H1 (cell line): ENCODE measurements at regions not wholly inside any gene's neighbourhood (a gene's known extent, or its start where the extent isn't known, plus 50 kb on each side); places are given as distances from the start of the nearest gene placed in this dataset.

Experiments
- CTCF ChIA-PET: fragments of 300-600 bp; sonication (Branson Sonifier 250); formaldehyde crosslinking; loops from one replicate; lab custom pipeline; 2021; ENCODE audit not compliant: partially characterized antibody; lab: Charles Lee
- POLR2A ChIA-PET: fragments of 300-600 bp; sonication (Branson Sonifier 250); formaldehyde crosslinking; loops from one replicate; lab custom pipeline; 2021; ENCODE audit warnings: inconsistent platforms; ENCODE audit not compliant: partially characterized antibody; lab: Charles Lee
- DNase-seq, 2 experiments: peaks; one replicate each; pipeline versions ENCODE4 v3.0.0 to v3.0.0-alpha.2; 2010 to 2022; ENCODE audit warnings: low spot score in 2 of 2, low read depth in 1 of 2, mixed read lengths in 1 of 2
- FAIRE-seq: peaks from 2 replicates; lab custom pipeline; 2011; peaks lifted over from hg19 to GRCh38; lab: Jason Lieb, UNC
- H2AFZ ChIP-seq: 2 replicates; pipeline ENCODE4 v1.8.1; 2012; ENCODE audit warnings: low read length, inconsistent platforms
- H2AK5ac ChIP-seq: 2 replicates; pipeline ENCODE4 v1.6.1; 2013; ENCODE audit warnings: low read depth, low read length
- H2BK120ac ChIP-seq: replicated peaks from 2 replicates; pipeline ENCODE3; 2013; ENCODE audit warnings: low read depth, low read length, inconsistent platforms
- H2BK12ac ChIP-seq: 2 replicates; pipeline ENCODE4 v1.6.1; 2013; ENCODE audit warnings: low read depth, low read length
- H2BK15ac ChIP-seq: 2 replicates; pipeline ENCODE4 v1.6.1; 2013; ENCODE audit warnings: low read length
- H2BK20ac ChIP-seq: 2 replicates; pipeline ENCODE4 v1.6.1; 2013; ENCODE audit warnings: low read length
- H2BK5ac ChIP-seq: 2 replicates; pipeline ENCODE4 v1.6.1; 2013; ENCODE audit warnings: low read depth, low read length
- H3K14ac ChIP-seq: 2 replicates; pipeline ENCODE4 v1.6.1; 2013; ENCODE audit warnings: inconsistent platforms; ENCODE audit not compliant: insufficient read length
- H3K18ac ChIP-seq: 2 replicates; pipeline ENCODE4 v1.6.1; 2013; ENCODE audit warnings: low read length; ENCODE audit errors: extremely low read depth
- H3K23ac ChIP-seq: 2 replicates; pipeline ENCODE4 v1.6.1; 2013; ENCODE audit warnings: inconsistent platforms; ENCODE audit not compliant: insufficient read length
- H3K23me2 ChIP-seq: 2 replicates; pipeline ENCODE4 v1.6.1; 2013; ENCODE audit warnings: low read depth, low read length
- H3K27ac ChIP-seq: 2 replicates; pipeline ENCODE4 v1.6.1; 2011; ENCODE audit warnings: low read depth, low read length, inconsistent platforms
- H3K27me3 ChIP-seq, 4 experiments: replicated peaks in 1 of 4; 1 replicate in 1 of 4; 2 replicates in 3 of 4; pipeline versions ENCODE4 v1.6.1 to v1.8.1; 2011 to 2013; ENCODE audit warnings: low read length in 3 of 4, mild to moderate bottlenecking in 3 of 4, inconsistent platforms in 2 of 4, mixed read lengths in 2 of 4, moderate library complexity in 1 of 4; ENCODE audit not compliant: control insufficient read depth in 3 of 4, insufficient read depth in 3 of 4; ENCODE audit errors: extremely low read depth in 1 of 4
- H3K36me3 ChIP-seq, 4 experiments: 2 replicates each; pipeline versions ENCODE4 v1.6.1 to v1.8.1; 2011 to 2013; ENCODE audit warnings: mild to moderate bottlenecking in 4 of 4, low read length in 3 of 4, moderate library complexity in 2 of 4, control low read depth in 1 of 4, inconsistent platforms in 1 of 4; ENCODE audit not compliant: insufficient read depth in 4 of 4, control insufficient read depth in 2 of 4
- H3K4ac ChIP-seq: replicated peaks from 2 replicates; pipeline ENCODE3; 2013; ENCODE audit warnings: low read length, low read depth, mixed read lengths, inconsistent platforms; ENCODE audit not compliant: insufficient read length
- H3K4me1 ChIP-seq, 4 experiments: replicated peaks in 1 of 4; 1 replicate in 1 of 4; 2 replicates in 3 of 4; pipeline versions ENCODE4 v1.6.1 to v1.8.1; 2011 to 2013; ENCODE audit warnings: low read length in 3 of 4, inconsistent platforms in 2 of 4, mixed read lengths in 1 of 4; ENCODE audit not compliant: insufficient read depth in 4 of 4, control insufficient read depth in 3 of 4
- H3K4me2 ChIP-seq, 2 experiments: 2 replicates each; pipeline versions ENCODE4 v1.6.1 to v1.8.1; 2011 to 2013; ENCODE audit warnings: low read depth in 2 of 2, low read length in 2 of 2, control low read depth in 1 of 2, inconsistent platforms in 1 of 2, mild to moderate bottlenecking in 1 of 2; ENCODE audit not compliant: insufficient read depth in 1 of 2
- H3K4me3 ChIP-seq, 4 experiments: fragments of 200-600, 300-600 bp in 1 of 4; sonication (generic), shearing (Covaris generic), sonication (Bioruptor Twin) in 1 of 4; 2 replicates each; pipeline versions ENCODE4 v1.5.1 to v1.8.1; 2011 to 2016; ENCODE audit warnings: low read length in 4 of 4, low read depth in 3 of 4, control low read depth in 2 of 4, inconsistent platforms in 2 of 4, mild to moderate bottlenecking in 2 of 4, mixed read lengths in 1 of 4, moderate library complexity in 1 of 4; ENCODE audit not compliant: insufficient read depth in 2 of 4; ENCODE audit errors: extremely low read depth in 1 of 4
- H3K56ac ChIP-seq: replicated peaks from 2 replicates; pipeline ENCODE3; 2013; ENCODE audit warnings: low read depth, mild to moderate bottlenecking, mixed read lengths, low read length, inconsistent platforms; ENCODE audit not compliant: insufficient read length
- H3K79me1 ChIP-seq: 2 replicates; pipeline ENCODE4 v1.6.1; 2013; ENCODE audit warnings: low read depth, low read length, control low read depth
- H3K79me2 ChIP-seq, 2 experiments: 2 replicates each; pipeline versions ENCODE4 v1.6.1 to v1.8.1; 2012 to 2013; ENCODE audit warnings: low read length in 2 of 2, mild to moderate bottlenecking in 2 of 2, inconsistent platforms in 1 of 2; ENCODE audit not compliant: insufficient read depth in 2 of 2, control insufficient read depth in 1 of 2
- H3K9ac ChIP-seq, 4 experiments: replicated peaks in 1 of 4; 1 replicate in 1 of 4; 2 replicates in 3 of 4; pipeline versions ENCODE4 v1.6.1 to v1.8.1; 2011 to 2013; ENCODE audit warnings: low read depth in 3 of 4, low read length in 3 of 4, control low read depth in 2 of 4, mild to moderate bottlenecking in 2 of 4, moderate library complexity in 2 of 4, inconsistent platforms in 1 of 4; ENCODE audit errors: extremely low read depth in 1 of 4
- H3K9me3 ChIP-seq, 2 experiments: 2 replicates each; pipeline versions ENCODE4 v1.6.1 to v1.8.1; 2012 to 2013; ENCODE audit warnings: mild to moderate bottlenecking in 2 of 2, moderate library complexity in 2 of 2, control low read depth in 1 of 2, inconsistent platforms in 1 of 2, low read depth in 1 of 2, low read length in 1 of 2, mixed read lengths in 1 of 2; ENCODE audit not compliant: insufficient read depth in 2 of 2
- H4K20me1 ChIP-seq, 2 experiments: replicated peaks in 1 of 2; 2 replicates each; pipeline versions ENCODE3 to v1.8.1; 2011 to 2013; ENCODE audit warnings: inconsistent platforms in 2 of 2, low read length in 2 of 2, mild to moderate bottlenecking in 1 of 2; ENCODE audit not compliant: insufficient read depth in 2 of 2, control insufficient read depth in 1 of 2
- H4K5ac ChIP-seq: 2 replicates; pipeline ENCODE4 v1.6.1; 2013; ENCODE audit warnings: low read length, low read depth, mixed read lengths, inconsistent platforms; ENCODE audit not compliant: insufficient read length
- H4K8ac ChIP-seq: 2 replicates; pipeline ENCODE4 v1.8.0; 2013; ENCODE audit warnings: mild to moderate bottlenecking, moderate library complexity, low read length, inconsistent platforms; ENCODE audit not compliant: insufficient read depth; ENCODE audit errors: extremely low read depth
- H4K91ac ChIP-seq: replicated peaks from 2 replicates; pipeline ENCODE3; 2013; ENCODE audit warnings: low read length, mixed read lengths, inconsistent platforms; ENCODE audit not compliant: insufficient read length
- CEBPB ChIP-seq: IDR thresholded peaks from 2 replicates; pipeline ENCODE4 v1.6.1; 2012; ENCODE audit warnings: low read depth, low read length
- CREB1 ChIP-seq: IDR thresholded peaks from 2 replicates; pipeline ENCODE4 v1.6.1; 2012; ENCODE audit warnings: inconsistent platforms
- KDM5A ChIP-seq: fragments of 200-600 bp; IDR thresholded peaks from 2 replicates; pipeline ENCODE4 v1.7.1; 2012; ENCODE audit warnings: mild to moderate bottlenecking, low read length, inconsistent platforms, mixed read lengths
- MAFK ChIP-seq: IDR thresholded peaks from 2 replicates; pipeline ENCODE4 v1.6.1; 2012; ENCODE audit warnings: low read depth, mild to moderate bottlenecking, improper control_type of control experiment, low read length
- RAD21 ChIP-seq, 2 experiments: IDR thresholded peaks in 1 of 2; conservative IDR thresholded peaks in 1 of 2; 2 replicates each; pipeline ENCODE4 v1.6.1; 2011; ENCODE audit warnings: low read depth in 2 of 2, low read length in 2 of 2, improper control_type of control experiment in 1 of 2, inconsistent platforms in 1 of 2, mild to moderate bottlenecking in 1 of 2, moderate library complexity in 1 of 2
- SIX5 ChIP-seq: IDR thresholded peaks from 2 replicates; pipeline ENCODE4 v1.6.1; 2011; ENCODE audit warnings: mild to moderate bottlenecking, low read depth, low read length
- SRF ChIP-seq: IDR thresholded peaks from 2 replicates; pipeline ENCODE4 v1.6.1; 2011; ENCODE audit warnings: mild to moderate bottlenecking, low read depth, low read length, moderate library complexity
- TF ChIP-seq, protein P1 (sequence below): IDR thresholded peaks from 2 replicates; pipeline ENCODE4 v1.6.1; 2011; ENCODE audit warnings: low read depth, mild to moderate bottlenecking, low read length; ENCODE audit not compliant: insufficient read depth
- TF ChIP-seq, protein P2 (sequence below), 3 experiments: IDR thresholded peaks; 1 replicate in 2 of 3; 2 replicates in 1 of 3; pipeline versions ENCODE4 v1.5.1 to v1.6.1; 2011; ENCODE audit warnings: low read length in 3 of 3, mild to moderate bottlenecking in 3 of 3, inconsistent platforms in 2 of 3, low read depth in 1 of 3, moderate library complexity in 1 of 3; ENCODE audit not compliant: insufficient read depth in 1 of 3; ENCODE audit errors: control extremely low read depth in 1 of 3

DNA sequence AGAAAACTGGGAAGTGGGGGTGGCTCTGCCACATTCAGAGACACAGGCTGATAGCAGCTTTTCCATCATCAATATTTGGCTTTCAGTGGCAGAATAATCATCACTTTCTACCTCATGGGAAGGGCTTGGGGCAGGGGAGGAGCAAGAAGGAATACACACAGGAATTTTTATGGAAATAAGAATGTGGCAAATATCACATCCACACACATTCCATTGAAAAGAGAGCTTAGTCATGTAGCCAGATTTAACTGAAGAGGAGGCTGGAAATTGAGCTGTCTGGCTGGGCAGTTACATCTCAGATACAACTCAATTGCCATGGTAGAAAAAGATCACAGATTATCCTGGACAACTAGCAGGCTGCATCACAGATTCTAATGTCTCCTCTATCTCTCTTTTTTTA is 1474.0 kb upstream of the ACVR2A start:
- ChIA-PET CTCF (interaction anchor here (0.6 kb wide), 1 partner anchor 369 kb away, joined by 3 read pairs; no protein-coding TSS in a partner anchor), POLR2A (no interaction called here)
- no peaks in the 10 kb centered on the region for H4K20me1 ChIP-seq
- no peaks in the 10 kb centered on the region for H3K23me2 ChIP-seq
- H3K9ac ChIP-seq = no peak overlapping the region
- H2AFZ ChIP-seq = peak overlapping the region; percentile 67
- H3K27me3 ChIP-seq = no peaks in the 10 kb centered on the region
- no peak overlapping the region for H3K4me2 ChIP-seq
- H4K8ac ChIP-seq = no peak overlapping the region
- H3K79me2 ChIP-seq = no peaks in the 10 kb centered on the region
- FAIRE-seq (no peak), DNase-seq (no peak)
- no peaks in the 10 kb centered on the region for H3K9me3 ChIP-seq
- no peak overlapping the region for H3K23ac ChIP-seq
- no peak overlapping the region for H3K4me3 ChIP-seq
- no peaks in the 10 kb centered on the region for H3K36me3 ChIP-seq
- H2BK5ac ChIP-seq = no peak overlapping the region
- no peak overlapping the region for H2BK20ac ChIP-seq
- no peak overlapping the region for H2AK5ac ChIP-seq
- H2BK120ac ChIP-seq = no peak overlapping the region
- H3K79me1 ChIP-seq = no peaks in the 10 kb centered on the region
- no peaks in the 10 kb centered on the region for H3K4me1 ChIP-seq
- no peak overlapping the region for H3K4ac ChIP-seq
- H3K27ac ChIP-seq = no peak overlapping the region
- no peak overlapping the region for H3K18ac ChIP-seq
- H4K5ac ChIP-seq = no peak overlapping the region
- H3K56ac ChIP-seq = no peak overlapping the region
- no peak overlapping the region for H2BK12ac ChIP-seq
- no peak overlapping the region for H2BK15ac ChIP-seq
- H3K14ac ChIP-seq = no peak overlapping the region
- peak overlapping the region; percentile 30 for H4K91ac ChIP-seq
- TF ChIP-seq SRF (no peak), CEBPB (no peak), SIX5 (no peak), MAFK (no peak), KDM5A (no peak), RAD21 (IDR thresholded peaks at IDR 0.05 in 1 of 2, conservative IDR thresholded peaks at IDR 0.05 in 1 of 2; ENCODE audit: low read depth in 2 of 2, low read length in 2 of 2) (no peak), CREB1 (no peak)
- TF ChIP-seq, protein P1, sequence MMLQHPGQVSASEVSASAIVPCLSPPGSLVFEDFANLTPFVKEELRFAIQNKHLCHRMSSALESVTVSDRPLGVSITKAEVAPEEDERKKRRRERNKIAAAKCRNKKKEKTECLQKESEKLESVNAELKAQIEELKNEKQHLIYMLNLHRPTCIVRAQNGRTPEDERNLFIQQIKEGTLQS = no peak
- TF ChIP-seq, protein P2, sequence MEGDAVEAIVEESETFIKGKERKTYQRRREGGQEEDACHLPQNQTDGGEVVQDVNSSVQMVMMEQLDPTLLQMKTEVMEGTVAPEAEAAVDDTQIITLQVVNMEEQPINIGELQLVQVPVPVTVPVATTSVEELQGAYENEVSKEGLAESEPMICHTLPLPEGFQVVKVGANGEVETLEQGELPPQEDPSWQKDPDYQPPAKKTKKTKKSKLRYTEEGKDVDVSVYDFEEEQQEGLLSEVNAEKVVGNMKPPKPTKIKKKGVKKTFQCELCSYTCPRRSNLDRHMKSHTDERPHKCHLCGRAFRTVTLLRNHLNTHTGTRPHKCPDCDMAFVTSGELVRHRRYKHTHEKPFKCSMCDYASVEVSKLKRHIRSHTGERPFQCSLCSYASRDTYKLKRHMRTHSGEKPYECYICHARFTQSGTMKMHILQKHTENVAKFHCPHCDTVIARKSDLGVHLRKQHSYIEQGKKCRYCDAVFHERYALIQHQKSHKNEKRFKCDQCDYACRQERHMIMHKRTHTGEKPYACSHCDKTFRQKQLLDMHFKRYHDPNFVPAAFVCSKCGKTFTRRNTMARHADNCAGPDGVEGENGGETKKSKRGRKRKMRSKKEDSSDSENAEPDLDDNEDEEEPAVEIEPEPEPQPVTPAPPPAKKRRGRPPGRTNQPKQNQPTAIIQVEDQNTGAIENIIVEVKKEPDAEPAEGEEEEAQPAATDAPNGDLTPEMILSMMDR (IDR thresholded peaks at IDR 0.05; ENCODE audit: control extremely low read depth in 1 of 3, insufficient read depth in 1 of 3, low read depth in 1 of 3, low read length in 3 of 3) = no peak
